Aorta (tissue), 5 donors: ENCODE measurements at regions not wholly inside any gene's neighbourhood (a gene's known extent, or its start where the extent isn't known, plus 50 kb on each side); places are given as distances from the start of the nearest gene placed in this dataset.
"Not testable (repeated sequence)": the region's sequence is repeated elsewhere in the genome, so short reads cannot be mapped to it uniquely, and the experiment has no call there.

Experiments
- ATAC-seq: fragments of 200-7000 bp; cut with Tn5 transposase; one replicate; pipeline ENCODE4 v1.9.1; 2022; ENCODE audit warnings: moderate library complexity; ENCODE audit not compliant: low FRiP score
- DNase-seq, 2 donors: peaks; one replicate each; pipeline ENCODE4 v3.0.0-alpha.2; 2020
- H3K27ac ChIP-seq, 2 donors: one replicate each; pipeline ENCODE4 v1.5.1; 2013; ENCODE audit warnings: low read length in 2 of 2, mild to moderate bottlenecking in 2 of 2, moderate library complexity in 2 of 2, control low read depth in 1 of 2, inconsistent platforms in 1 of 2, low read depth in 1 of 2
- H3K27me3 ChIP-seq, 2 donors: one replicate each; pipeline ENCODE4 v1.6.1; 2013; ENCODE audit warnings: control low read depth in 1 of 2, low read length in 1 of 2, mild to moderate bottlenecking in 1 of 2, moderate library complexity in 1 of 2; ENCODE audit not compliant: insufficient read depth in 2 of 2, control insufficient read depth in 1 of 2
- H3K36me3 ChIP-seq, 2 donors: one replicate each; pipeline ENCODE4 v1.6.1; 2013; ENCODE audit warnings: control low read depth in 1 of 2, low read length in 1 of 2, mild to moderate bottlenecking in 1 of 2; ENCODE audit not compliant: insufficient read depth in 2 of 2, control insufficient read depth in 1 of 2
- H3K4me1 ChIP-seq, 2 donors: one replicate each; pipeline ENCODE4 v1.6.1; 2013; ENCODE audit warnings: low read length in 2 of 2, control low read depth in 1 of 2, mild to moderate bottlenecking in 1 of 2, moderate library complexity in 1 of 2; ENCODE audit not compliant: insufficient read depth in 2 of 2, control insufficient read depth in 1 of 2
- H3K4me3 ChIP-seq, 2 donors: one replicate each; pipeline ENCODE4 v1.5.1; 2013; ENCODE audit warnings: low read length in 2 of 2, control low read depth in 1 of 2, mild to moderate bottlenecking in 1 of 2
- H3K9me3 ChIP-seq: one replicate; pipeline ENCODE4 v1.6.1; 2013; ENCODE audit warnings: mild to moderate bottlenecking, low read length; ENCODE audit not compliant: control insufficient read depth
- WGBS, 2 donors: extraction: QIAGEN DNeasy Blood & Tissue Kit; methylation state at CpG; one replicate each; pipeline ENCODE4 v1.1.7; 2013; 5-methylcytosine and 5-hydroxymethylcytosine counted together
- intact Hi-C, 2 donors: fragments of 100-400 bp; cut with DNase I; formaldehyde crosslinking; loops; one replicate each; pipeline versions ENCODE4 v1.14.2 to v1.15.0; 2022
- donor health status: healthy with polysubstance abuse.
- donor health status: Bipolar disorder and iron deficiency.
- donor health status: DM: no; HTN: no; CAD: no.
- donor health status: DM: no; HTN: no; CAD: no.
- donor health status: DM: yes; HTN: yes; CAD: no.

DNA sequence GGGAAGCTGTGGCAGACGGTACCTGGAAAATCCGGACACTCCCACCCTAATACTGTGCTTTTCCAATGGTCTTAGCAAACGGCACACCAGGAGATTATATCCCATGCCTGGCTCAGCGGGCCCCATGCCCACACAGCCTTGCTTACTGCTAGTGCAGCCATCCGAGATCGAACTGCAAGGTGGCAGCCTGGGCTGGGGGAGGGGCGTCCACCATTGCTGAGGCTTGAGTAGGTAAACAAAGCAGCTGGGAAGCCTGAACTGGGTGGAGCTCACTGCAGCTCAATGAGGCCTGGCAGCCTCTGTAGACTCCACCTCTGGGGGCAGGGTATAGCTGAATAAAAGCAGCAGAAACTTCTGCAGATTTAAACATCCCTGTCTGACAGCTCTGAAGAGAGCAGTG is 4396.8 kb upstream of the OR11H1 start:
- peak in 1 of 2 donors; percentile 22 for DNase-seq
- H3K9me3 ChIP-seq, intact Hi-C loops, ATAC-seq, H3K27ac ChIP-seq, H3K4me3 ChIP-seq, H3K4me1 ChIP-seq, H3K27me3 ChIP-seq, H3K36me3 ChIP-seq: not testable (repeated sequence)
- WGBS, 2 donors, result 67 to 78% methylated on average over 3 to 4 of the region's 7 CpGs
